ENCODE measurements at regions not wholly inside any gene's neighbourhood (a gene's known extent, or its start where the extent isn't known, plus 50 kb on each side); places are given as distances from the start of the nearest gene placed in this dataset.

GRCh38 chr14:95635051-95635450 is 51.2 kb upstream of the TCL1B start:
- no peaks in the 10 kb centered on the region for H3K4me1 Mint-ChIP-seq
- H3K36me3 Mint-ChIP-seq = peaks cover 0 to 6% (median 2%) of the 10 kb centered on the region in 3 donors
- DNase-seq (no peak), ATAC-seq (no peak)
- peaks cover 0 to 21% (median 0%) of the 10 kb centered on the region in 9 donors for H3K9me3 Mint-ChIP-seq
- peak overlapping the region in 1 of 10 donors; percentile 30 for H3K27ac Mint-ChIP-seq
- peaks cover 19 to 54% (median 49%) of the 10 kb centered on the region in 5 donors for H3K27me3 Mint-ChIP-seq
- POLR2A ChIA-PET = no interaction called here
- no peak overlapping the region for H3K4me3 Mint-ChIP-seq
